GM12892 (cell line): ENCODE measurements at regions not wholly inside any gene's neighbourhood (a gene's known extent, or its start where the extent isn't known, plus 50 kb on each side); places are given as distances from the start of the nearest gene placed in this dataset.

Experiments
- POLR2A ChIP-seq: IDR thresholded peaks from 2 replicates; pipeline ENCODE4 v1.6.1; 2011; ENCODE audit warnings: low read depth, low read length, control low read depth
- POLR2AphosphoS5 ChIP-seq: IDR thresholded peaks from 2 replicates; pipeline ENCODE4 v1.6.1; 2011; ENCODE audit warnings: low read depth, low read length, control low read depth
- TAF1 ChIP-seq: IDR thresholded peaks from 2 replicates; pipeline ENCODE4 v1.6.1; 2011; ENCODE audit warnings: low read depth, mild to moderate bottlenecking, control low read depth, low read length, borderline replicate concordance

GRCh38 chr2:84065857-84066256 lies 393.2 kb downstream of the SUCLG1 start:
- TF ChIP-seq POLR2A (no peak), POLR2AphosphoS5 (no peak), TAF1 (no peak)
